ENCODE measurements at regions not wholly inside any gene's neighbourhood (a gene's known extent, or its start where the extent isn't known, plus 50 kb on each side); places are given as distances from the start of the nearest gene placed in this dataset.

- TF ChIP-seq SP2 (IDR thresholded peaks at IDR 0.05; ENCODE audit: low read length) (no peak), ATF2 (IDR thresholded peaks at IDR 0.05; ENCODE audit: low read length) (no peak), CBX8 (IDR thresholded peaks at IDR 0.05; ENCODE audit: borderline replicate concordance, low read depth, low read length) (no peak), SIX5 (IDR thresholded peaks at IDR 0.05; ENCODE audit: low read depth, low read length) (no peak), FOSL1 (IDR thresholded peaks at IDR 0.05; ENCODE audit: insufficient read depth, low read depth, low read length) (no peak)
- TF ChIP-seq, protein P1, sequence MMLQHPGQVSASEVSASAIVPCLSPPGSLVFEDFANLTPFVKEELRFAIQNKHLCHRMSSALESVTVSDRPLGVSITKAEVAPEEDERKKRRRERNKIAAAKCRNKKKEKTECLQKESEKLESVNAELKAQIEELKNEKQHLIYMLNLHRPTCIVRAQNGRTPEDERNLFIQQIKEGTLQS (IDR thresholded peaks at IDR 0.05; ENCODE audit: insufficient read depth, low read depth, low read length): no peak
These were observed 285.3 kb downstream of the ENC1 start (continued) for GRCh38 chr5:74355041-74355824.
